CD14-positive monocyte (primary cell): ENCODE measurements at regions not wholly inside any gene's neighbourhood (a gene's known extent, or its start where the extent isn't known, plus 50 kb on each side); places are given as distances from the start of the nearest gene placed in this dataset.

Source experiments
- DNase-seq, 3 donors: peaks; one replicate each; pipeline ENCODE4 v3.0.0-alpha.2; 2011 to 2022
- H2AFZ ChIP-seq: 2 replicates; pipeline ENCODE4 v1.6.0; 2012; ENCODE audit warnings: mild to moderate bottlenecking, low read depth, low read length, inconsistent platforms; ENCODE audit not compliant: insufficient read depth, poor library complexity, severe bottlenecking
- H3K27ac ChIP-seq, 2 donors: 1 replicate in 1 of 2; 2 replicates in 1 of 2; pipeline ENCODE4 v1.5.1; 2012 to 2013; ENCODE audit warnings: low read length in 2 of 2, control low read depth in 1 of 2, inconsistent platforms in 1 of 2, low read depth in 1 of 2, mild to moderate bottlenecking in 1 of 2
- H3K27me3 ChIP-seq, 2 donors: one replicate each; pipeline versions ENCODE4 v1.6.0 to v1.6.1; 2011 to 2013; ENCODE audit warnings: low read length in 2 of 2; ENCODE audit not compliant: control insufficient read depth in 2 of 2, insufficient read depth in 2 of 2
- H3K36me3 ChIP-seq, 2 donors: replicated peaks in 1 of 2; 1 replicate in 1 of 2; 2 replicates in 1 of 2; pipeline versions ENCODE4 v1.5.1 to v1.6.1; 2012 to 2013; ENCODE audit warnings: low read length in 2 of 2, control low read depth in 1 of 2, inconsistent platforms in 1 of 2, mild to moderate bottlenecking in 1 of 2; ENCODE audit not compliant: insufficient read depth in 2 of 2, control insufficient read depth in 1 of 2
- H3K4me1 ChIP-seq, 2 donors: 1 replicate in 1 of 2; 2 replicates in 1 of 2; pipeline versions ENCODE4 v1.5.1 to v1.6.1; 2012 to 2013; ENCODE audit warnings: low read length in 2 of 2, control low read depth in 1 of 2, inconsistent platforms in 1 of 2, mild to moderate bottlenecking in 1 of 2, moderate library complexity in 1 of 2; ENCODE audit not compliant: insufficient read depth in 2 of 2, control insufficient read depth in 1 of 2
- H3K4me2 ChIP-seq: replicated peaks from 2 replicates; pipeline ENCODE3; 2012; ENCODE audit warnings: low read length, moderate library complexity, mild to moderate bottlenecking; ENCODE audit not compliant: poor library complexity, severe bottlenecking; ENCODE audit errors: extremely low read depth
- H3K4me3 ChIP-seq, 3 experiments: fragments of 200-600 bp in 1 of 3; sonication (generic) in 1 of 3; replicated peaks in 1 of 3; 1 replicate in 2 of 3; 2 replicates in 1 of 3; pipeline ENCODE4 v1.5.1; 2011 to 2013; ENCODE audit warnings: low read length in 3 of 3, mild to moderate bottlenecking in 3 of 3, control low read depth in 2 of 3, low read depth in 2 of 3, inconsistent platforms in 1 of 3, moderate library complexity in 1 of 3
- H3K79me2 ChIP-seq: 2 replicates; pipeline ENCODE4 v1.6.0; 2012; ENCODE audit warnings: mild to moderate bottlenecking, control low read depth, inconsistent platforms, low read length, moderate library complexity; ENCODE audit not compliant: insufficient read depth
- H3K9ac ChIP-seq: 2 replicates; pipeline ENCODE4 v1.6.0; 2017; ENCODE audit warnings: low read length, mild to moderate bottlenecking; ENCODE audit not compliant: insufficient read depth, poor library complexity, severe bottlenecking
- H3K9me3 ChIP-seq, 2 donors: replicated peaks in 1 of 2; 1 replicate in 1 of 2; 2 replicates in 1 of 2; pipeline versions ENCODE4 v1.5.1 to v1.6.1; 2012 to 2013; ENCODE audit warnings: low read length in 2 of 2, control low read depth in 1 of 2; ENCODE audit not compliant: control insufficient read depth in 1 of 2, insufficient read depth in 1 of 2
- H4K20me1 ChIP-seq: 2 replicates; pipeline ENCODE4 v1.6.0; 2012; ENCODE audit warnings: mild to moderate bottlenecking, low read length, control low read depth, moderate library complexity; ENCODE audit not compliant: insufficient read depth
- H3K27ac Mint-ChIP-seq, 7 donors: one replicate each; pipeline ENCODE4 v1.8.0; 2020; ENCODE audit warnings: mild to moderate bottlenecking in 7 of 7, mixed read lengths in 7 of 7, moderate library complexity in 6 of 7, inconsistent platforms in 2 of 7
- H3K27me3 Mint-ChIP-seq, 3 donors: one replicate each; pipeline ENCODE4 v1.8.0; 2021 to 2022; ENCODE audit warnings: low read depth in 3 of 3, mild to moderate bottlenecking in 3 of 3, mixed read lengths in 3 of 3, moderate library complexity in 3 of 3, inconsistent platforms in 1 of 3
- H3K36me3 Mint-ChIP-seq, 2 donors: one replicate each; pipeline ENCODE4 v1.8.0; 2020; ENCODE audit warnings: mixed read lengths in 2 of 2, inconsistent platforms in 1 of 2, mild to moderate bottlenecking in 1 of 2
- H3K4me1 Mint-ChIP-seq: one replicate; pipeline ENCODE4 v1.8.0; 2020; ENCODE audit warnings: mild to moderate bottlenecking, mixed read lengths
- H3K4me3 Mint-ChIP-seq, 2 donors: one replicate each; pipeline ENCODE4 v1.8.0; 2020; ENCODE audit warnings: mild to moderate bottlenecking in 2 of 2, mixed read lengths in 2 of 2, moderate library complexity in 1 of 2
- H3K9me3 Mint-ChIP-seq, 7 donors: one replicate each; pipeline ENCODE4 v1.8.0; 2020 to 2022; ENCODE audit warnings: mixed read lengths in 7 of 7, mild to moderate bottlenecking in 6 of 7, moderate library complexity in 6 of 7, inconsistent platforms in 2 of 7
- CTCF ChIP-seq: fragments of 200-600 bp; IDR thresholded peaks from one replicate; pipeline ENCODE4 v1.8.0; 2022; ENCODE audit warnings: antibody characterized with exemption, mild to moderate bottlenecking
- WGBS: methylation state at CpG from one replicate; pipeline ENCODE4 v1.1.5; 2013; ENCODE audit warnings: missing lambda C conversion rate; ENCODE audit not compliant: insufficient coverage; 5-methylcytosine and 5-hydroxymethylcytosine counted together
- intact Hi-C, 2 donors: fragments of 100-400 bp; cut with micrococcal nuclease; formaldehyde crosslinking; loops; one replicate each; pipeline versions ENCODE4 v1.15.0 to v1.15.1; 2023

- no peak overlapping the region for H3K4me3 ChIP-seq
- no peaks in the 10 kb centered on the region for H3K27me3 ChIP-seq
- DNase-seq = no peak
- H3K9me3 ChIP-seq = no peaks in the 10 kb centered on the region
- H2AFZ ChIP-seq = no peak overlapping the region
- Mint-ChIP-seq H3K36me3 (no peaks in the 10 kb centered on the region), H3K27ac (peak overlapping the region in 1 of 7 donors; percentile 4), H3K27me3 (peaks cover 8 to 10% (median 8%) of the 10 kb centered on the region in 3 donors), H3K9me3 (peaks cover 0 to 10% (median 4%) of the 10 kb centered on the region in 7 donors), H3K4me1 (no peaks in the 10 kb centered on the region), H3K4me3 (no peak overlapping the region)
- WGBS = 90% methylated on average over 5 of the region's 6 CpGs
- no peak for TF ChIP-seq CTCF
- no peaks in the 10 kb centered on the region for H3K4me1 ChIP-seq
- H4K20me1 ChIP-seq = no peaks in the 10 kb centered on the region
- intact Hi-C loops = no loop called here
- H3K36me3 ChIP-seq = no peaks in the 10 kb centered on the region
- no peak overlapping the region for H3K4me2 ChIP-seq
- H3K79me2 ChIP-seq = no peaks in the 10 kb centered on the region
- no peak overlapping the region for H3K9ac ChIP-seq
- no peak overlapping the region for H3K27ac ChIP-seq
Measured at GRCh38 chr5:133730346-133730745, 118.0 kb upstream of the FSTL4 start.

GRCh38 chr5:133729800-133730199 lies 117.5 kb upstream of the FSTL4 start:
- no peaks in the 10 kb centered on the region for H3K4me1 Mint-ChIP-seq
- H3K9me3 Mint-ChIP-seq = peaks cover 0 to 10% (median 4%) of the 10 kb centered on the region in 7 donors
- no peak overlapping the region for H3K27ac Mint-ChIP-seq
- H3K27me3 Mint-ChIP-seq = peaks cover 7 to 9% (median 8%) of the 10 kb centered on the region in 3 donors
- H3K36me3 ChIP-seq = no peaks in the 10 kb centered on the region
- H3K27ac ChIP-seq = no peak overlapping the region
- DNase-seq = no peak
- TF ChIP-seq CTCF = no peak
- no peaks in the 10 kb centered on the region for H3K36me3 Mint-ChIP-seq
- H4K20me1 ChIP-seq = no peaks in the 10 kb centered on the region
- H3K27me3 ChIP-seq = no peaks in the 10 kb centered on the region
- no peaks in the 10 kb centered on the region for H3K4me1 ChIP-seq
- no peak overlapping the region for H3K4me2 ChIP-seq
- no CpG with 5 or more reads among the region's 3 CpGs for WGBS
- intact Hi-C loops = no loop called here
- no peak overlapping the region for H3K9ac ChIP-seq
- H3K79me2 ChIP-seq = no peaks in the 10 kb centered on the region
- H3K4me3 ChIP-seq = no peak overlapping the region
- H3K4me3 Mint-ChIP-seq = no peak overlapping the region
- H3K9me3 ChIP-seq = no peaks in the 10 kb centered on the region
- H2AFZ ChIP-seq = no peak overlapping the region
